ENCODE measurements at regions not wholly inside any gene's neighbourhood (a gene's known extent, or its start where the extent isn't known, plus 50 kb on each side); places are given as distances from the start of the nearest gene placed in this dataset.
"Not testable (repeated sequence)": the region's sequence is repeated elsewhere in the genome, so short reads cannot be mapped to it uniquely, and the experiment has no call there.

DNA sequence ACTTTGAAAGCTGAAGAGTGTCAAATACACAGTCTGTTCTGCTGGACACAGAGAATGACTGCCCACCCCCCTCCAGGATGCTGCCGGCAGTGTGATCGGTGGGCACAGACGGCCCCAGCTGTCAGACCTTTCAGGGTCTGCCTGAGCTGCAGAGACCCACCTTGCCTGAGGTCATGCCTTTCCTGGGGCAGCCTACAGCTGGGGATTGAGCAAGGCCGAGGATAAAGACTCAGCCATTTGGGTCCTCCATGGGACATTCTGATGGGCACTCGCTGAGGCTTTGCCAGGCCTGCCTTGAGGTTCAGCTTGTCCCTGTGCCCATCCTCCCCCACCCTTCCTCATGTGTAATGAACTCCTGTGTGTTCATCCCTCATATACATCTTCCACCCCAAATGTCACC, 102.3 kb upstream of the SMAD3 start:
- DNase-seq (ENCODE audit: low read depth): no peak

DNA sequence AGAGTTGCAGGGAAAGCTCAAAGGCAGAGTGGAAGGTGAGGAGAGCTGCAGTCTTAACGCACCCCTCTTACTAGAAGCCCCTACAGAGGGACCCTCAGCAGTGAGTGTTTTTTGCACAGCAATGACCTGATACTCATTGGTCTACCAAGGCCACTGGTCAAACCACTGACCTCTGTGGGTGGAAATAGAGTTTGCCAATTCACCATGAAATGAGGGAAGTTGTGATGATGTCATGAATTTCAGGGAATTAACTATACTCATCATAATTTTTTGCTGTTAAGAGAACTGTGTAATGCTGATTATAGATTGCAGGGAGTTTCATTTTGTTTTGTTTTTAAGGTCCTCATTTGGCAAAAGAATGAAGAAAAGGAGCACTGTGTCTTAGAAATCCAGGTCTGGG, 101.7 kb upstream of the SMAD3 start:
- no peak for DNase-seq (ENCODE audit: low read depth)

GRCh38 chr15:66964111-66964738, 101.2 kb upstream of the SMAD3 start:
- no peak for DNase-seq (ENCODE audit: low read depth)

DNA sequence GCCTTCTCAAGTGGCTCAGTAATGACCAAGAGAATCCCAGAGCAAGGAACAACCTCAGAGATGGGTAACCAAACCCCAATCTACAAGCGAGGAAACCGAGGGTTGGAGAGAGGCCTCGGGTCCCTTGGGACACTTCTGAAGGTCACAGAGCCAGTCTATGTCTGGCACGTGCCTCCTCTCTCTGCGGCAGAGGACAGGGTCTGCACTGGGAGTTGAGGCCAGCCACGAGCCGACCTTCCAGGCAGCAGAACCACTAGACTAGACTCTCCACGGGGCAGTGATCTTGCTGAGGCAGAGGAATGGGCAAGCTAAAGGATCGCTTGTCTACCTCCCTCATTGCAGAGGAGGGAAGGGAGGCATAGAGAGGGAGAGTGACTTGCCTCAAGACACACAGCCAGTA, 100.6 kb upstream of the SMAD3 start:
- DNase-seq (ENCODE audit: low read depth): no peak

DNA sequence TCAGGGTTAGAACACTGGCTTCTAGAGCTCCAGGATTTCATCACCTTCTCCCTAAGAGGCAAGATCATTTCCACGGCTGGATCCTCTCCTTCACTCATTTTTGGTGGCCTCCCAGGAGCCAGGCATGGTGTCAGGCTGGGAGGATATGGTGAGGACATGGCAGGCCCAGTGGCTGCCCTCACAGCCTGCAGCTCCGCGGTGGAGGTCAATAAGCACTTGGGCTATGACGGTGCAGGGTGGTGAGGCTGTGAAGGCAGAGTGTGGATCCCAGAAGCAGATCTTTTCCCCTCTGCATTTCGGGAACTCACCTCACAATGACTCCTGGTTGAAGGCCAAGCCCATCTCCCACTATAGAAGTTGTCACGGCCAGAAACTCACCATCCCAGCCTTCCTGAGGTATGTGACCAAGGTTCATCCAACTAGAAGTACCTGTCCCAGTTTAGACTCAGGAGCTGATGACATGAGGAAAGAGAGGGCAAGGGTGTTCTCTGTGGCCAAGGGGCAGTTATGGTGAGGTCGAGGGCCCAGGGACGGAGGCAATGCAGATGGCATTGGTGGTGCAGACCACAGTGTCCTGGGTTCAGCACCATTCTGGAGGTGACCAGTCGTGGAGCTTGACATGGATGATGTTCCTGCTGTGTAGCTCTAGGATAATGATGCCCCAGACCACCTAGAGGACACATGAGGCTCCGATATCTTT, 100.1 kb upstream of the SMAD3 start:
- DNase-seq (ENCODE audit: low read depth): no peak

DNA sequence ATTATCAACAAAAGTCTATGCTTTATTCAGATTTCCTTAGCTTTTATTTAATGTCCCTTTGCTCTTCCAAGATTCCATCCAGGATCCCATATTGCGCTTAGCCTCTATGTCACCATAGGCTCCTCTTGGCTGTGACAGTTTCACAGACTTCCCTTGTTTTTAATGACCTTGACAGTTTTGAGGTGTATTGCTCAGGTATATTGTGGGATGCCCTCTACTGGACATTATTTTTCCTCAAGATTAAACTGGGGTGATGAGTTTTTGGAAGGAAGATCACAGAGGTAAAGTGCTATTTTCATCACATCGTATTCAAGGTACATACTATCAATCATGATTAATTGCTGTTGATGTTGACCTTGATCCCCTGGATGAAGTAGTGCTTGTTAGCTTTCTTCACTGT, 99.1 kb upstream of the SMAD3 start:
- DNase-seq (ENCODE audit: low read depth): no peak

GRCh38 chr15:66968806-66969596, 96.4 kb upstream of the SMAD3 start:
- DNase-seq (ENCODE audit: low read depth): no peak

DNA sequence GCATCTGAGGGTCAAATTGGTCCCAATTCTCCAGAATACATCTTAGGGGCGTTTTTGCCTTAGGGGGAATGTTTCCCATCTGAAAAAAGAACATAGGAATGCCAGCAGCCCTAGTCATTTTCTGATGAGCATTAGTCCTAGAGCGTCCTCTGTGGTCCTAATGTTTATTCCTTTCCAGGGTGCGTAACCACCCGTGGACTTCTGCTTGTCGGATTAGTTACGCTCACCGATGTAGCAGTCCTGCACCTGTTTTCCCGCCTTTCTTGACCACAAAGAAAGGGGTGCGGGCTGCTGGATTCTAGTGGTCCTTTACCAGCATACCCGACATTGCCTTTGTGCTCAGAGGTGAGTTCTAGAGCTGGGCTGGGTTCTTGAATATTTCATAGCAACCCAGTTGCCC, 91.3 kb upstream of the SMAD3 start:
- DNase-seq (ENCODE audit: low read depth): not testable (repeated sequence)

GRCh38 chr15:66976106-66976640, 89.2 kb upstream of the SMAD3 start:
- not testable (repeated sequence) for DNase-seq (ENCODE audit: low read depth)

DNA sequence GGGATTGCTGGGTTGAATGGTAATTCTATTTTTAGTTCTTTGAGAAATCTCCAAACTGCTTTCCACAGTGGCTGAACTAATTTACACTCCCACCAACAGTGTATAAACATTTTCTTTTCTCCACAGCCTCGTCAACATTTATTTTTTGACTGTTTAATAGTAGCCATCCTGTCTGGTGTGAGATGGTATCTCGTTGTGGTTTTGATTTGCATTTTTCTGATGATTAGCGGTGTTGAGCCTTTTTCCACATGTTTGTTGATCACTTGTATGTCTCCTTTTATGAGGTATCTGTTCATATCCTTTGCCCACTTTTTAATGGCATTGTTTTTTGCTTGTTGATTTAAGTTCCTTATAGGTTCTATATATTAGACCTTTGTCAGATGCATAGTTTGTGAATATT, 85.1 kb upstream of the SMAD3 start:
- not testable (repeated sequence) for DNase-seq (ENCODE audit: low read depth)

GRCh38 chr15:66981771-66982170, 83.6 kb upstream of the SMAD3 start:
- no peak for DNase-seq (ENCODE audit: low read depth)

GRCh38 chr15:66982250-66982649, 83.2 kb upstream of the SMAD3 start:
- DNase-seq (ENCODE audit: low read depth): no peak

DNA sequence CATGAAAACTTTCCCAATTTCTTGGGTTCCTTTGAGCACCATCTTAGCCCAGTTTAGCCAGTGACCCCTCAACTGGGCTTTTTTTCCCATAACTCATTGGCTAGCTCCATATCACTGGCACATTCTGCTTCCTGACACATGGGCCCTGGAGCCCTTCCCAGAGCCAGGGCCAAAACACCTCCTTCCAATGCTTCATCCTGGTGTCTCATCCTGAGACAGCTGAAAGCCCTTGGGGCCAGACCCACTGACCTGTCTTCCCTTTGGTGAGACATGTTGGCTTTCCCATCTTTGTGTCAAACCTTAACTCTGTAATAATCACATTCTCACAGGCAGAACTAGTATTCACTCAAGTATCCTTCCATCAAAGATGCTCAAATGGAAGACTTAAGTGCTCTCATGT, 82.6 kb upstream of the SMAD3 start:
- DNase-seq (ENCODE audit: low read depth): no peak

GRCh38 chr15:66985653-66986052, 79.7 kb upstream of the SMAD3 start:
- no peak for DNase-seq (ENCODE audit: low read depth)

GRCh38 chr15:66986951-66987350, 78.5 kb upstream of the SMAD3 start:
- DNase-seq (ENCODE audit: low read depth): no peak

GRCh38 chr15:66993090-66993489, 72.3 kb upstream of the SMAD3 start:
- DNase-seq (ENCODE audit: low read depth): no peak

- DNase-seq (ENCODE audit: low read depth): no peak
These were observed 71.3 kb upstream of the SMAD3 start for GRCh38 chr15:66993874-66994696.

DNA sequence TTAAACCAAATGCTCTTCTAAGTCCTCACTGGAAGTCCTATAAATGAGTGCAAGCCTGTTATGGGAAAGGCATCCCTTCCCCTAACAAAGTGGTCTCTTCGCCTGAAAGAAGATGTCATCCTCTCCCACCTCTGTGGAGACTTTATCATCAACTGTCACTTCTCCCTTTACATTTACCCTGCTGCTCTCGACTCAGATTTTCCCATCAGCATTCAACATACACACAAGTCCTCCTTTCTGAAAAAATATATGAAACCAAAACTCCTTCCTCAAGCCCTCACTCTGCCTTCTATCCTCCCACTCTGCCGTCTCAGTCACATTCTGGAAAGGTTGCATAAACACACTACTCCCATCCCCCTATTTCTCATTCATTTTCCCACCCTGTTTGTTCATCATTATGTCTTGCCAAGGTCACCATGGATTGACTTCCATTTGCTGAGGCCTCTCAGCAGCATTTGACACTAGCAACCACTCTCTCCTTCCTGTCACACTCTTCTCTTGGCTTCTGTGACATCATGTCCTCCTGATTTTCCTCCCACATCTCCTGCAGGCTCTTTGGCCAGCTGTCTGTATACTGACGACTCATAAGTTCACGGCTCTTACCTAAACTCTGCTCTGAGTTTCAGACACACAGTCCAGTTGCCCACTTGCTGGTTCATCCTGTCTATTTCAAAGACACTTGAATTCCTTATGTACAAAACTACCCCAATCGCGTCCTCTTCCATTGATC, 70.3 kb upstream of the SMAD3 start:
- no peak for DNase-seq (ENCODE audit: low read depth)

DNA sequence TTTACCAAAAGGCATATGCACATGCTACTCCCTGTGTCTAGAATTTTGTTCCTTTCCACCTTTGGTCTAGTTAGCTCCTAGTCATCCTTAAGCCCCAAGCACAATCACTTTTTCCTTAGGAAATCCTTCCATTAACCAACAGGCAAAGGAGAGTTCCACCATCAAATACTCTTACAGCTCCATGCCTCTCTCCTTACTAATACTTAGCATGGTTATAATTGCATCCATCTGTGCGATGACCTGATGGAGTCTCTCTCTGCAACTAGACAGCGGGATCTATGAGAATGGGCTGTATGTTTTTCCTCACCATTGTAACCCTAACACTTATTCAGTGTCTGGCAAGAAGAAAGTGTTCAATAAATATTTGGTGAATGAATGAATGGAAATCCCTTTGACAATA, 69.3 kb upstream of the SMAD3 start:
- DNase-seq (ENCODE audit: low read depth): no peak

DNA sequence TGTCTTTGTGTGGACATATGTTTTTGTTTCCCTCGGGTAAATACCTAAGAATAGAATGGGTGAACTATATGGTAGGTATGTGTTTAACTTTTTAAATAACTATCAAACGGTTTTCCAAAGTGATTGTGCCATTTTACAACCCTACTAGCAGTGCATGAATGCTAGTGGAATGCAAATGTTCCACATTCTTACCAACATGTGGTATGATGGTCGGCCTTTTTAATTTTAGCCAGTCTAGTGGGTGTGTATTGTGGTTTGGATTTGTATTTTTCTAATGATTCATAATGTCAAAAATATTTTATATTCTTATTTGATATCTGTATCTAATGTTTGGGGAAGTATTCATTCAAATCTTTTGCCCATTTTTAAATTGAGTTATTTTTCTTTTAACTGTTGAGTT, 68.2 kb upstream of the SMAD3 start:
- DNase-seq (ENCODE audit: low read depth): no peak

DNA sequence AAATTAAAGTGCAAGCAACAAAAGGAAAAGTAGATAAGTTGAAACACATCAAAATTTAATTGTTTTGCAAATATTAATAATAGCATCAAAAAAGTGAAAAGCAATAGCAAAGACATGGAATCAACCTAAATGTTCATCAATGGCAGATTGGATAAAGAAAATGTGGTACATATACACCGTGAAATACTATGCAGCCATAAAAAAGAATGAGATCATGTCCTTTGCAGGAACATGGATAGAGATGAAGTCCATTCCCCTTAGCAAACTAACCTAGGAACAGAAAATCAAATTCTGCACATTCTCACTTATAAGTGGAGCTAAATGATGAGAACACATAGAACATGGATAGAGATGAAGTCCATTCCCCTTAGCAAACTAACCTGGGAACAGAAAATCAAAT, 67.2 kb upstream of the SMAD3 start:
- not testable (repeated sequence) for DNase-seq (ENCODE audit: low read depth)

Measured in forelimb muscle (tissue), 1 donor.